AML-193 (cell line): ENCODE measurements at regions not wholly inside any gene's neighbourhood (a gene's known extent, or its start where the extent isn't known, plus 50 kb on each side); places are given as distances from the start of the nearest gene placed in this dataset.
"Not testable (repeated sequence)": the region's sequence is repeated elsewhere in the genome, so short reads cannot be mapped to it uniquely, and the experiment has no call there.

Experiments
- DNase-seq, 2 experiments: peaks; one replicate each; lab custom pipeline; 2025; lab: John Stamatoyannopoulos, UW

GRCh38 chr9:34793428-34793827 is 83.5 kb upstream of the CCL21 start:
- no peak for DNase-seq

- no peak for DNase-seq
These were observed 74.1 kb upstream of the CCL21 start for GRCh38 chr9:34783951-34784487.

- no peak for DNase-seq
These were observed 72.4 kb upstream of the CCL21 start for GRCh38 chr9:34782372-34782771.

GRCh38 chr9:34777666-34778065 is 67.7 kb upstream of the CCL21 start:
- DNase-seq = peak; percentile 85 to 93

- DNase-seq = no peak
These were observed 64.0 kb upstream of the CCL21 start for GRCh38 chr9:34773955-34774354.

- DNase-seq = no peak
These were observed 63.5 kb upstream of the CCL21 start for GRCh38 chr9:34773306-34773910.

GRCh38 chr9:34771007-34771406 is 61.1 kb upstream of the CCL21 start:
- no peak for DNase-seq

- DNase-seq = not testable (repeated sequence)
These were observed 57.2 kb upstream of the CCL21 start for GRCh38 chr9:34767087-34767486.

- DNase-seq = peak; percentile 6 to 15
These were observed 50.5 kb upstream of the CCL21 start for GRCh38 chr9:34760196-34761040.
